CD4-positive, alpha-beta T cell treated with Interleukin-12 subunit alpha and Interleukin-12 subunit beta, for 1 hour (primary cell): ENCODE measurements at regions not wholly inside any gene's neighbourhood (a gene's known extent, or its start where the extent isn't known, plus 50 kb on each side); places are given as distances from the start of the nearest gene placed in this dataset.

Experiments
- DNase-seq: peaks from one replicate; pipeline ENCODE4 v3.0.0-alpha.2; 2020

DNA sequence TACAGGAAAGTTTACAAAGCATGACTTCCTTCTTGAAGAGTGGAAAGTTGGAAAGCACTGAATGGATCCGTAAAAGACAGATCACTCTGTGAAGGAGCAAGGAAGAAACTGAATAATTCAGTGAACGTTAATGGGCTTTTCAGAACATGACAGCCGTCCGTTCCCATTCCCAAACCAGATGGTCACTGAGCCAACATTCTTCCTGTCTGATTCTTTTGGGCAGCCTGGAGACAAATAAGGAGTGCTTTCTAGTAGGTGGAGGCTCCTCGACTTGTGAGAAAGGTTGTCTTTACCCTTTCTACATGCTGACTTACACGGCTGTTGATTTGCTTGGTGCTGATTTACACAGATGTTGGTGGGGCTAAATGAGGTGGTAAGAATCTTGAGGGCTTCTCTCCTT is 51.0 kb upstream of the PAPPA start:
- no peak for DNase-seq
